Astrocyte (in vitro differentiated cells and primary cell): ENCODE measurements at regions not wholly inside any gene's neighbourhood (a gene's known extent, or its start where the extent isn't known, plus 50 kb on each side); places are given as distances from the start of the nearest gene placed in this dataset.

ENCODE experiments used
- DNase-seq: peaks from one replicate; pipeline ENCODE4 v3.0.0-alpha.2; 2010; ENCODE audit warnings: low read depth
- FAIRE-seq: peaks from 2 replicates; lab custom pipeline; 2011; peaks lifted over from hg19 to GRCh38; lab: Jason Lieb, UNC
- H2AFZ ChIP-seq: 2 replicates; pipeline ENCODE4 v1.6.0; 2012; ENCODE audit warnings: low read depth, low read length, inconsistent platforms
- H3K27ac ChIP-seq: 2 replicates; pipeline ENCODE4 v1.5.1; 2011; ENCODE audit warnings: low read depth, low read length, inconsistent platforms
- H3K27me3 ChIP-seq: 2 replicates; pipeline ENCODE4 v1.6.0; 2011; ENCODE audit warnings: low read length, inconsistent platforms; ENCODE audit not compliant: insufficient read depth
- H3K36me3 ChIP-seq: 2 replicates; pipeline ENCODE4 v1.5.1; 2011; ENCODE audit warnings: low read length, inconsistent platforms; ENCODE audit not compliant: insufficient read depth
- H3K4me1 ChIP-seq: 2 replicates; pipeline ENCODE4 v1.5.1; 2011; ENCODE audit warnings: low read length, inconsistent platforms; ENCODE audit not compliant: insufficient read depth
- H3K4me2 ChIP-seq: 2 replicates; pipeline ENCODE4 v1.6.0; 2012; ENCODE audit warnings: low read length, inconsistent platforms
- H3K4me3 ChIP-seq: 2 replicates; pipeline ENCODE4 v1.5.1; 2011; ENCODE audit warnings: low read depth, mild to moderate bottlenecking, low read length, inconsistent platforms; ENCODE audit not compliant: insufficient read depth
- H3K79me2 ChIP-seq: 2 replicates; pipeline ENCODE4 v1.6.0; 2012; ENCODE audit warnings: mild to moderate bottlenecking, low read length, inconsistent platforms; ENCODE audit not compliant: insufficient read depth
- H3K9ac ChIP-seq: 2 replicates; pipeline ENCODE4 v1.6.0; 2012; ENCODE audit warnings: mild to moderate bottlenecking, low read length, inconsistent platforms
- H3K9me3 ChIP-seq: 2 replicates; pipeline ENCODE4 v1.5.1; 2012; ENCODE audit warnings: low read depth, mild to moderate bottlenecking, low read length, inconsistent platforms; ENCODE audit not compliant: insufficient read depth
- H4K20me1 ChIP-seq: 2 replicates; pipeline ENCODE4 v1.6.0; 2012; ENCODE audit warnings: low read length, inconsistent platforms; ENCODE audit not compliant: insufficient read depth
- H3K27ac Mint-ChIP-seq: one replicate; pipeline ENCODE4 v1.8.0; 2021; ENCODE audit warnings: mild to moderate bottlenecking, mixed read lengths; ENCODE audit not compliant: unreplicated experiment
- H3K27me3 Mint-ChIP-seq: one replicate; pipeline ENCODE4 v1.8.0; 2021; ENCODE audit warnings: low read depth, mixed read lengths; ENCODE audit not compliant: unreplicated experiment
- H3K36me3 Mint-ChIP-seq: one replicate; pipeline ENCODE4 v1.8.0; 2021; ENCODE audit warnings: low read depth, mixed read lengths; ENCODE audit not compliant: unreplicated experiment
- H3K4me1 Mint-ChIP-seq: one replicate; pipeline ENCODE4 v1.8.0; 2021; ENCODE audit warnings: low read depth, mixed read lengths; ENCODE audit not compliant: unreplicated experiment
- H3K4me3 Mint-ChIP-seq: one replicate; pipeline ENCODE4 v1.8.0; 2021; ENCODE audit warnings: mild to moderate bottlenecking, moderate library complexity, mixed read lengths; ENCODE audit not compliant: unreplicated experiment
- H3K9me3 Mint-ChIP-seq: one replicate; pipeline ENCODE4 v1.8.0; 2021; ENCODE audit warnings: mild to moderate bottlenecking, mixed read lengths; ENCODE audit not compliant: unreplicated experiment
- CTCF ChIP-seq: IDR thresholded peaks from 2 replicates; pipeline ENCODE4 v1.5.1; 2011; ENCODE audit warnings: low read depth, mild to moderate bottlenecking, inconsistent platforms, low read length, moderate library complexity; ENCODE audit not compliant: insufficient read depth
- EZH2 ChIP-seq: IDR thresholded peaks from 2 replicates; pipeline ENCODE4 v1.6.1; 2012; ENCODE audit warnings: mild to moderate bottlenecking, low read length, inconsistent platforms; ENCODE audit not compliant: insufficient read depth

GRCh38 chr2:8406271-8406670, 275.6 kb upstream of the ID2 start:
- Mint-ChIP-seq H3K9me3 (no peaks in the 10 kb centered on the region), H3K36me3 (no peaks in the 10 kb centered on the region), H3K27ac (no peak overlapping the region), H3K4me1 (no peaks in the 10 kb centered on the region), H3K4me3 (no peak overlapping the region), H3K27me3 (peaks cover 19% of the 10 kb centered on the region)
- H3K27me3 ChIP-seq: no peaks in the 10 kb centered on the region
- H3K9ac ChIP-seq: no peak overlapping the region
- H3K4me3 ChIP-seq: no peak overlapping the region
- H3K4me2 ChIP-seq: no peak overlapping the region
- no peak for FAIRE-seq
- no peak for TF ChIP-seq CTCF
- TF ChIP-seq EZH2: no peak
- H3K27ac ChIP-seq: no peak overlapping the region
- H3K9me3 ChIP-seq: no peaks in the 10 kb centered on the region
- no peaks in the 10 kb centered on the region for H4K20me1 ChIP-seq
- H3K4me1 ChIP-seq: peaks cover 4% of the 10 kb centered on the region
- no peak overlapping the region for H2AFZ ChIP-seq
- no peaks in the 10 kb centered on the region for H3K36me3 ChIP-seq
- peak; percentile 50 for DNase-seq
- no peaks in the 10 kb centered on the region for H3K79me2 ChIP-seq

GRCh38 chr2:8407332-8407731, 274.5 kb upstream of the ID2 start:
- no peaks in the 10 kb centered on the region for H3K9me3 Mint-ChIP-seq
- DNase-seq: no peak
- Histone ChIP-seq H3K36me3 (no peaks in the 10 kb centered on the region), H3K4me2 (no peak overlapping the region), H3K9me3 (no peaks in the 10 kb centered on the region), H3K79me2 (no peaks in the 10 kb centered on the region), H3K27me3 (no peaks in the 10 kb centered on the region), H3K9ac (no peak overlapping the region), H4K20me1 (no peaks in the 10 kb centered on the region), H3K27ac (no peak overlapping the region), H3K4me1 (peaks cover 4% of the 10 kb centered on the region), H2AFZ (no peak overlapping the region), H3K4me3 (no peak overlapping the region)
- no peak for TF ChIP-seq EZH2
- no peak for TF ChIP-seq CTCF
- no peak for FAIRE-seq
- peaks cover 16% of the 10 kb centered on the region for H3K27me3 Mint-ChIP-seq
- no peaks in the 10 kb centered on the region for H3K36me3 Mint-ChIP-seq
- H3K4me3 Mint-ChIP-seq: no peak overlapping the region
- peaks cover under 1% of the 10 kb centered on the region for H3K4me1 Mint-ChIP-seq
- no peak overlapping the region for H3K27ac Mint-ChIP-seq

GRCh38 chr2:8408560-8409460, 273.0 kb upstream of the ID2 start:
- Mint-ChIP-seq H3K9me3 (no peaks in the 10 kb centered on the region), H3K27ac (no peak overlapping the region), H3K4me3 (no peak overlapping the region)

More at GRCh38 chr2:8408560-8409460, 273.0 kb upstream of the ID2 start:
- no peak overlapping the region for H2AFZ ChIP-seq
- no peak overlapping the region for H3K4me3 ChIP-seq
- H3K4me2 ChIP-seq: no peak overlapping the region
- no peaks in the 10 kb centered on the region for H4K20me1 ChIP-seq
- no peaks in the 10 kb centered on the region for H3K27me3 ChIP-seq
- peaks cover 7% of the 10 kb centered on the region for H3K27me3 Mint-ChIP-seq
- TF ChIP-seq EZH2: no peak
- TF ChIP-seq CTCF: no peak
- peaks cover 2% of the 10 kb centered on the region for H3K4me1 Mint-ChIP-seq
- DNase-seq (no peak), FAIRE-seq (no peak)
- no peaks in the 10 kb centered on the region for H3K36me3 ChIP-seq
- H3K79me2 ChIP-seq: no peaks in the 10 kb centered on the region
- no peaks in the 10 kb centered on the region for H3K36me3 Mint-ChIP-seq
- H3K4me1 ChIP-seq: peaks cover 4% of the 10 kb centered on the region
- no peak overlapping the region for H3K9ac ChIP-seq
- no peak overlapping the region for H3K27ac ChIP-seq
- H3K9me3 ChIP-seq: no peaks in the 10 kb centered on the region
